ENCODE measurements at regions not wholly inside any gene's neighbourhood (a gene's known extent, or its start where the extent isn't known, plus 50 kb on each side); places are given as distances from the start of the nearest gene placed in this dataset.

DNA sequence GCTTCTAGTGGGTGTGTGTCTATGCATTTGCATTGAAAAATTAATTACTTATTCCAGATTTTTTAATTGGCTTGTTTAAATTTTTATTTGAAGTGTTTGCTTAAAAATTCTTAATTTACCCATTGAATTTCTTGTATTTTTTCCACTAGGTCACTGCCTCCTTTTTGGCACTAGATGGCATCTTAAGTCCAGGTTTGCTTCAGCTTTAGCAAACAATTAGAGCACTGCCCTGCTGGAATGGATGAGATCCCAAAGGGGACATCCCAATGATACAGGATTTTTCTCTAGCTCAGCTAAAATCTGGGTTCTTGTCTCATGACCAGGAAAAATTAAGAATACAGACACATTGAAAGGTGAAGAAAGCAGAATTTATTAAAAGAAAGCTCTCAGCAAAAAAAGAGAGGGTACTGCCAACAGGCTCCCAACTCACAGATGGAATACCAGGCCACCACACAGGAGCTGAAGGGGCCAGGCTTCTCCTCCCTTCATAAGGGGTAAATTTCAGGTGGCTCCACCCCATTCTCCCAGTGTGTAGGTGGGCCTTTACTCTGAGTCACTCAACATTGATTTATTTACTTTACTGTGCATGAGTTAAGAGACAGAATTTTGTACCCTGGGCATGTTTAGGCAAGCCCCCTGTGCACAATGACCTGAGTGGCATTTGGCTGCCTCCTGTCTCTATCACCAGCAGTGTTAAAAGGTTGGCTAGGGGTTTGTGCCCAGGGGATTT lies 532.4 kb downstream of the ANXA1 start:
- TF ChIP-seq, protein P1, sequence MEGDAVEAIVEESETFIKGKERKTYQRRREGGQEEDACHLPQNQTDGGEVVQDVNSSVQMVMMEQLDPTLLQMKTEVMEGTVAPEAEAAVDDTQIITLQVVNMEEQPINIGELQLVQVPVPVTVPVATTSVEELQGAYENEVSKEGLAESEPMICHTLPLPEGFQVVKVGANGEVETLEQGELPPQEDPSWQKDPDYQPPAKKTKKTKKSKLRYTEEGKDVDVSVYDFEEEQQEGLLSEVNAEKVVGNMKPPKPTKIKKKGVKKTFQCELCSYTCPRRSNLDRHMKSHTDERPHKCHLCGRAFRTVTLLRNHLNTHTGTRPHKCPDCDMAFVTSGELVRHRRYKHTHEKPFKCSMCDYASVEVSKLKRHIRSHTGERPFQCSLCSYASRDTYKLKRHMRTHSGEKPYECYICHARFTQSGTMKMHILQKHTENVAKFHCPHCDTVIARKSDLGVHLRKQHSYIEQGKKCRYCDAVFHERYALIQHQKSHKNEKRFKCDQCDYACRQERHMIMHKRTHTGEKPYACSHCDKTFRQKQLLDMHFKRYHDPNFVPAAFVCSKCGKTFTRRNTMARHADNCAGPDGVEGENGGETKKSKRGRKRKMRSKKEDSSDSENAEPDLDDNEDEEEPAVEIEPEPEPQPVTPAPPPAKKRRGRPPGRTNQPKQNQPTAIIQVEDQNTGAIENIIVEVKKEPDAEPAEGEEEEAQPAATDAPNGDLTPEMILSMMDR (IDR thresholded peaks at IDR 0.05 in 4 of 5, conservative IDR thresholded peaks at IDR 0.05 in 1 of 5) = no peak
- TF ChIP-seq POLR2A (IDR thresholded peaks at IDR 0.05) = no peak

All from gastrocnemius medialis (tissue), 4 donors.